ENCODE measurements at regions not wholly inside any gene's neighbourhood (a gene's known extent, or its start where the extent isn't known, plus 50 kb on each side); places are given as distances from the start of the nearest gene placed in this dataset.

- no peak for TF ChIP-seq ZNF462 (CRISPR knock-in tag; IDR thresholded peaks at IDR 0.05)
- TF ChIP-seq JUNB (IDR thresholded peaks at IDR 0.05; ENCODE audit: unreplicated experiment), result no peak
- TF ChIP-seq CREB1 (CRISPR knock-in tag; IDR thresholded peaks at IDR 0.05; ENCODE audit: low read depth), result no peak
- no peak for TF ChIP-seq STAT1 (IDR thresholded peaks at IDR 0.05; ENCODE audit: unreplicated experiment)
These were observed 538.3 kb upstream of the AMELY start (continued) for GRCh38 chrY:7449860-7450259.

- no peaks in the 10 kb centered on the region for H3K27me3 ChIP-seq (ENCODE audit: insufficient read depth)
- no peaks in the 10 kb centered on the region for H3K4me1 ChIP-seq (ENCODE audit: insufficient read depth)
- H4K20me1 ChIP-seq (replicated peaks; ENCODE audit: insufficient read depth), result no peaks in the 10 kb centered on the region
- H3K27ac ChIP-seq (ENCODE audit: low read depth), result no peak overlapping the region
- TF ChIP-seq STAT1 (IDR thresholded peaks at IDR 0.05; ENCODE audit: unreplicated experiment), result no peak
- TF ChIP-seq ZNF462 (CRISPR knock-in tag; IDR thresholded peaks at IDR 0.05), result no peak
- TF ChIP-seq REST (IDR thresholded peaks at IDR 0.05; ENCODE audit: unreplicated experiment), result no peak
- no peaks in the 10 kb centered on the region for H3K36me3 ChIP-seq (ENCODE audit: insufficient read depth)
- no peak overlapping the region for H3K4me2 ChIP-seq
- H3K27ac Mint-ChIP-seq, result no peak overlapping the region
- H3K9me2 ChIP-seq (ENCODE audit: insufficient read depth), result no peaks in the 10 kb centered on the region
- no peaks in the 10 kb centered on the region; the same call in 2 of the 3 replicates for H3K36me3 Mint-ChIP-seq (ENCODE audit: low read depth)
- DNase-seq (ENCODE audit: low spot score) (no peak), ATAC-seq (no peak)
- no peaks in the 10 kb centered on the region for H3F3A ChIP-seq (replicated peaks; ENCODE audit: low read depth)
- H3K79me2 ChIP-seq (replicated peaks; ENCODE audit: insufficient read depth), result no peaks in the 10 kb centered on the region
- H3K9me3 Mint-ChIP-seq, result no peaks in the 10 kb centered on the region; the same call in 1 of the 3 replicates
- no peak overlapping the region for H3K4me3 ChIP-seq
- no peak overlapping the region for H3K4me3 Mint-ChIP-seq
- H2AFZ ChIP-seq, result no peak overlapping the region
- no peaks in the 10 kb centered on the region for H3K4me1 Mint-ChIP-seq
- H3K27me3 Mint-ChIP-seq (ENCODE audit: insufficient read depth, low read depth, poor library complexity), result no peaks in the 10 kb centered on the region
These were observed 537.1 kb upstream of the AMELY start for GRCh38 chrY:7448687-7449086.

Data from GM23338 (cell line).